SK-N-DZ (cell line): ENCODE measurements at regions not wholly inside any gene's neighbourhood (a gene's known extent, or its start where the extent isn't known, plus 50 kb on each side); places are given as distances from the start of the nearest gene placed in this dataset.

Source experiments
- DNase-seq: peaks from one replicate; pipeline ENCODE4 v3.0.0-alpha.2; 2015; ENCODE audit warnings: low spot score

DNA sequence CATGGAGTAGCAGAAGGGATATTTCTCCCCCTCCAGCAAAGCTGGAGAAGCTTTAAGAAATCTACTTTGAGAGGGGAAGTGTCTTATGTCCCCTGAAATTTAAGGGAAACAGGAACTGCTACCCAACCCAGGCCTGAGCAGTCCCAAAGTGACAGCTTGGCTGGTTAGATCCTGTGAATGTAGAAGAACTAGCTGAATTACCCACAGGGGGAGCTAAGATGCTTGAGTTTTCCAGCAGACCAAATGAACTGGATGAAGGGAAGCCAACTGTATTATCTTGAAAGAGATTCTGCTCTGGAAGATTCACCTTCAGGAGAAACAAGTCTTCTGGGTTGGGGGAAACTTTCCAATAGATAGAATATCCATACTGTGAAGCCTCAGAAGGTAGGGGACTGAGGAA lies 303.3 kb upstream of the MMS22L start:
- peak; percentile 58 for DNase-seq

DNA sequence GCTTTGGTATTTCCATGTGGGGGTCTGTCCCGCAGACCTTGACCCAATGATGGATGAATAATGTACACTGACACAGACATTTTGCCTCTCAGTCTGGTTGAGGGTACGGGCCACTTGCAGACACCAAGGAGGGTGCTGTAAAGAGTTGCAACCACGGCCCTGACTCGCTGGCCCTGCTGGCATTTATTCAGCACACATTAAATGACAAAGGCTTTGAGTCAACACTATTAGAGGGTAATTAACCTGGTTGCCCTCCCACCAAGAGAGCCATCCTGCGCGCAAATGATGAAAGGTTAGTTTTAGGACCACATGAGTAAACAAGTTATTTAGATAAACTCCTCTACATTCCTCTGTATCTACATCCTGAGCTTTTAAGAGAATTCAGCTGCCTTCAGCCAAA lies 308.9 kb upstream of the MMS22L start:
- DNase-seq = no peak

DNA sequence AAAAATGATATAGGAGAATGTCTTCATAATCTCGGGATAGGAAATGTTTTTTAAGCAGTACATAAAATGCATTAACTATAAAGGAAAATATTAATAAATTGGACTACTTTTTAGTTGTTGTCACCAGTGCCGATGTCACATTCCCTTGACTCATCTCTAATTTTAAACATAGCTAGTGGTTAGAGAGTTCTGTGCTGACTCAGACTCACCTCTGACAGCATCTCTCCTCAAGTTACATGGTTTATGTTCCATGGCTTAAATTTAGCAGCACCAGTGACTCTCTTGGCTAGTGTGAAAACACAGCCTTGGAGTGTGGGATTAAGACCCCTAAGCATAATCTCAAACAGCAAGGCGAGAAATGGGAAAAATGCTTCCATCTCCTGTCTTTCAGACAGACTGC lies 311.8 kb upstream of the MMS22L start:
- DNase-seq = no peak

DNA sequence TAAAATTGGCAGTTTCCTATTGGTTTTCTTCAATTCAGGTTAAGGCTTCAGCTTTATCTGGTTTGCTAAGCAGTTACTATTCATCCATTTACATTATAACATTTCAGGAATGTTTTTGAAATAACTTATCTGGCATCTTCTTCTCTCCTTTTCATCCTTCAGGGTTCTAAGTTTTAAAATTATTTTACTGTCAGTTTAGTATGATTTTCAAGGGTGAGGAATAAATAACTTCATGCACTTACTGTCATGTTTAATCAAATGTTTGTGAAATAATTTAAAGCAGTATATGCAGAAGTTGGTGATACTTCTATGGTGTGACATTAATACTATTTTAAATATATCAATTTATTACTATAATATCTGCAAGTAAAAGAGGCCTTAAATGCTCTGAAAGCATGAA lies 338.1 kb upstream of the MMS22L start:
- no peak for DNase-seq

DNA sequence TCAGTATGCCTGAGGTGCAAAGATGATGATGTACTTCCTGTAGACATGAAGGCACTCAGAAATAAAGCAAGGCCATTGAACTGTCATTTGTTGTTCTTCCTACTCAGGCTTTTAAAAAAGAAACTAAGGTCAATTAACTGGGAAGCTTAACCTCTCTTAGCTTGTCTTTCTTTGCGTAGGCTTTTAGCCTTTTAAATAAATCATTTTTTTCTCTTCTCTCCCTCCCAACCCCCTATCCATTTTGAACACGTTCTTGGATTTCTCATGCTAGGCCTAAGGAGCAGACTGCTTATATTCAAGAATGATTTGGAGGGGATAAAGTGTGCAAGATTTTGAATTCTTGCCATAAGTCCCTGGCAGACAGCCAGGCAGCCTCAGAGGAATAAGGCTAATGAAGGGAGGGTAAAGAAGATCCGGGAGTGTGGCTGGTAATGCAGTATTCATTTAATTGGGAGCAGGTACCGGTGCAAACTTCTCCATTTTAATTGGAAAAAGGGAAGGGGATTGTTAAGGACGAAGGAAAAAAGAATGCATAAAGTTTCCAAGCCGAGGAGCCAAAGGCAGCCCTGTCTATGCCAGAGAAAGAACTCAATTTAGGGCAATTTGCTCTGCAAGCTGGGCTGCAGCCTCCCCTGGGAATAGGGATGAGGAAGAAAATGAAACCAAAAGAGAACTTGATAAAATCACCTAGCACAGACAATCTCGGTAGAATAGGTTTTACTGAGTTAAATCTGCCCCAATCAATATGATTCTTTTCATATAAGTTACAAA lies 343.8 kb upstream of the MMS22L start:
- peak; percentile 82 for DNase-seq

DNA sequence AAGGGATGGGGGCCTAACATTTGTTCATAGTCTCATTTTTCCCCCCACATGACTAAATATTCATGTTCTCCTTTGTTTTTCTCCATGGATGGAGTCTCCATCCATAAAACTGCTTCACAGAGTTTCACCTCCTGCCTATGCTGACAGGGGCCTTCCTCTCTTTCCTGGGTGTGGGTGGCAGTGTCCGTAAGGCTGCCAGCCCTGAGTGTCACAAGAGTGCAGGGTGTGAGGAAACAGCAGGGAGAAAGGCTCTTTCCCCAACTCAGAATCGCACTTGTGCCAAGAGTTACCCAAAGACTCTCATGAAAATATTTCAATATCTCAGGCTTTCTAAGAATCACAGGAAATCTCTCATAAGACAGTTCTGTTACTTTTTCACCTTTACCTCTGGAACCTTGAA lies 346.2 kb upstream of the MMS22L start:
- no peak for DNase-seq

DNA sequence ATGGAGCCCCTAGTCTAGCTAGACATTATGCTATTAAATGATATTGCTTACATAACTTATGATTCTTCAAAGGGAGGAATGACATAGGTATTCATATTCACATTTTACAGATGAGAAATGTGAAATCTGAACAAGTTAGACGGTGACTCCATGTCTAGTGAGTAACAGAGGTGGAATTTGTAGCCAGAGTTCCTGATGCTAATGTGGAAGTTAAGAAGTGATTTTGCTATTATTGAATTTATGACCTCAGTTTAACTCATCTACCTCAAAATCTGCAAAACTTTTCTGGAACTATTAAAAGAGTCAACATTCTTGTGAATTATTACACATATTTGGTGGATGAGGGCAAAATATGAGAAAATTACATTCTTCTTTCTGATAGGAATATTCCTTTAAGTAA lies 347.6 kb upstream of the MMS22L start:
- DNase-seq = no peak

DNA sequence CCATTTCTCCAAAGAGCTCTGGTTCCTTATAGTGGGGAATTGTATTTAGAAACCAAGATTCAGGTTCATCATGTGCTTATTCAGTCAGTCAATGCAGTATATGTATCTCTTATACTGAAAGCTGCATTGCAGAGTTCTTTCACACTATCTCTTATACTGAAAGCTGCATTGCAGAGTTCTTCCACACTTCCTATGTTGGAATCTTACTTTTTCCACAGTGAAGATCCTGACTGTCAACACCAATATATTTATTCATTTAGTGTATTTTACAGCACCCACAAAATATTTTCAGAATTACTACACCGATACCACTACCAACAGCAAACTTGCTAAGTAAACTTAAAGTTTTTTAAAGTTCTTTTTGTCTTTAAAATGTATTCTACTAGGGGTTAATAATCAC lies 349.3 kb upstream of the MMS22L start:
- no peak for DNase-seq

DNA sequence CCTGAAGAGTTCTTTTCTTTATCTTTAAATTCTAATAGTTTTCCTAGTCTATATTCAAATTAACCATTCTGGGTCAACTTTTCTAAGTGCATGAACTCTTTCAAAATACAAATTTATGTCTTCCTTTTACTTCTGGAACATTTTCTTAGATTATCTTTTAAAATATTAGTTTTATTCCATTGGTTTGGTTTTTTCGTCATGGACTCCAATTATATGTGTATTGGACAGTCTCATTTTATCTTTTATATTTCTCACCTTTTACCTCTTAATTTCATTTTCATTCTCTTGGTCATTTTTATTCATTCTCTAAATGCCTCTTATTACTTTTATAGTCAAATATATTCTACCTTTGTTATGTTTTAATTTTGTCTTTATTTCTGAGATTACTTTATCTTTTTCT lies 356.7 kb upstream of the MMS22L start:
- DNase-seq = no peak

DNA sequence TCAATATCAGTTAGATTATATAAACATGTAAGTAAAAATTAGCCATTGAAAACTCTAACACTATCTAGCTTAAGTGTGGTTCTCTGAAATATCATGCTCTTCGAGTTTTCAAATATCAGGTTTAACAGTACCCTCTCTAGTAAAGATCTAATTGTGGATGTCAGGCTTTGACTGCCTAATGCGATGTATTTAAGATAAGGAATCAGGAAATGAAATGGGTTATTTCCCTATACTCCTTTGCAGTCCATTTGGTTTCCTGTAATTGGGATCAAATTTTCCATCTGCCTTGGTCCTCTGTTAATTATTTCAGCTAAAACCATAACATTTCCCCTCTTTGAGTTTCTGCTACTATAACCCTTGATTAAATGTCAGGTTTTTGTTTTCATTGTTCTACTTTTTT lies 361.3 kb upstream of the MMS22L start:
- DNase-seq = peak; percentile 70

DNA sequence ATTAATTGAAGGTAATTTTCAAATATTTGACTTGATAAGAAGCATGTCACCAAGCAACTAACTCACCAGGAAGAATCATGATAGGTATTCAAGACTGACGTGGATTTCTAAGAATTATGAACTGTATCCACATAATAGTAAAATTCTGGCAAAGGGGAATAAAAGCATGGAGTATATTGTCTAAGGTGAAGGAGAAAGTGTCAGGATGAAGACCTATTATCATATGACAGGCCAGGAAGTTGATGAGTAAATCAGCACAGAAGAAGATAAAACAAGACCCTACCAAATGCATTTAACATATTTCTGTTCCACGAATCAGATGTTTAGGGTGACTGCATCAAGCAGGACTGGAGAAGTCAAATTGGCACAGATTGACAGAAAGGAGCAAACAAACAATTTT lies 362.7 kb upstream of the MMS22L start:
- no peak for DNase-seq

DNA sequence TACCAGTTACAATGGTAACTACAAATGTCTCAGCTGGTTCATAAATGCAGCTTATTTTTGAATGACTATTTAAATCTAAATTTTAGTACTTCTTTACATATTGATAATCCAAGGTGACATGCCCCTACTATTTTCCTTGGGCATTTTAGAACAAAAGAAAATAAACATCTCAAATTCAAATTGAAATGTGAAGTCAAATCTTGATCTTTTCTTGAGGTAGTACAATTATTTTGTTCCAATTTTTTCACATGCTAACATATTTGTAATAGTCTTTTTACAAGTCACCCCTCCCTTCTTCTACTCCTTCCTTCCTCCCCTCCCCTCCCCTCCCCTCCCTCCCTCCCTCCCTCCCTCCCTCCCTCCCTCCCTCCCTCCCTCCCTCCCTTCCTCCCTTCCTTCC lies 370.1 kb upstream of the MMS22L start:
- no peak for DNase-seq

DNA sequence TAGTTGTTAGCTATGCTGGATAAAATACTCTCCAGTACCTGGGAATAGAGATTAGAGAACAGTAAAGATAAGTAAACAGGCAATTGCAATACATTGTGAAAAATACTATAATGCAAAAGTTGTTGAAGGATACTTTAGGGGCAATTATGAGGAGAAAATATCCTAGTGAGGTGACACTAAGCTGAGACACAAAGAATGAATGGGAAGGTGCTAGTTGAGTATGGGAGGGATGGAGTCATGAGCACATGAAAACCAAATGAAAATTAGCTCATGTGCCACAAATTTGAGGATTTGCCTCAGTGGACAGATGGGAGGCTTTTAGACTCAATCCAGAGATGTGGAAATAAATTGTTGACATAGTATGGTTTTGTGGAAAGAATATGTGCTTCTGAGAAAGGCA lies 370.5 kb upstream of the MMS22L start:
- DNase-seq = no peak

DNA sequence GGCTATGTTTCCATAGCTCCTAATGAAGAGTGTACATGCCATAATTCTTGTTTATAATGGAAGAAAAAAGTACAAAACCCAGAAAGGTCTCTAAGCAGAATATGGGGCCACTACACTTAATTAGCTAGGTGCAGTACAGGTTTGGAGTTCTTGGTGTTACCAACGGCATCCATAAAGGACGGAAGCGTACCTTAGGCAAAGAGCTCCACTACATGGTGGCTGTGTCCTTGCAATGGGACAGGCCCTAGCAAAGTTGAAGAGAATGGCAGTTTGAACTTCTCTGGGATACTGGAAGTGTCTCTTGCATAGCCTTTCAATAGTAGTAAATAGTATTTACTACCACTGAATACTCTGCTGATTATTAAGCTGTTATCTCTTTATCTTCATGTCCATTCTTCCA lies 371.7 kb upstream of the MMS22L start:
- no peak for DNase-seq

DNA sequence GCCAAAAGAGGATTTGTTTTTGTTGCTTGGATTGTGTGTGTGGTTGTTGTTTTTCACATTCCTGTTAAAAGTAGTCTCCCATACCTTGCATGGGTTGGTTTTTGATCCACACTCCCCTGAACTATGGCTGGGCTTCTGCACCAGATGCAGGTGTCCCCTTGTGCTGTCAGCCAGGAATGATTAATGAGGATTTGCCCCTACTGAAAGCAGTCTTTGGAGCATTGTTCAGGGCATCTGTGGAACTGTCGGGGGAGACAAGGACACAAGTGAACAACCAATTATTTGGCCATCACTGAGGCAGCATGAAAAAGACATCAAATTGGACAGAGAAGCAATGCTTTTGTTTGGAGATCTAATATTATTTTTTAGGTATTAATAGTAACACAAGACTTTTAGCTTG lies 373.2 kb upstream of the MMS22L start:
- peak; percentile 88 for DNase-seq

DNA sequence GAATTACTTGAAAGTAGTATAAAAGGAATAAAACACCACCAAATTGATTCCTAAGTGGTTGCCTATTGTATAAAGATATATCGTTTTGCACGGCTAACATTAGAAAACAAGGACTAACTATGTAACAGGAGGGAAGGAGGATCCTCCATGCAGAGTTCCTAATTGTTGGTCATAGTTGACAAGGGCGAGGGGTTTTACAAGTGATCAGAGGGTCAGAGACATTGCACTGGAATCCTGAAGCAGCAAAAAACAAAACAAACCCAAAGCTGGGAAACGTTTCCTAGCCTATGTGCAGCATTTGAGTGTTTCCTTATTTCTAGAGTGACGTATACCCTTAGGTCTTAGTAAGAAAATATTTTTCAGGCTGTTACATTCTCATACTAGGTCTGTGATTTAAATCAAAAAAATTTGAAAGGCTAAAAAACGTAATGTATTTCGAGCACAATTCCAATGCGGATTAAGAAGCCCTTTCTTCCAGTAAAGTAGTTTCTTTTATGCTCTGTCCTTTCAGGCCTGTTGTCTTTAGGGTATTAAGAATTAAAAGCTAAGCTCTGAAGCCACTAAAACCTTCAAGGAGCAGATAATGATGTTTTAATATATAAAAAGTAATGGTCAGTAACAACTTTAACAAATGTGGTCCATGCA lies 373.8 kb upstream of the MMS22L start:
- no peak for DNase-seq

DNA sequence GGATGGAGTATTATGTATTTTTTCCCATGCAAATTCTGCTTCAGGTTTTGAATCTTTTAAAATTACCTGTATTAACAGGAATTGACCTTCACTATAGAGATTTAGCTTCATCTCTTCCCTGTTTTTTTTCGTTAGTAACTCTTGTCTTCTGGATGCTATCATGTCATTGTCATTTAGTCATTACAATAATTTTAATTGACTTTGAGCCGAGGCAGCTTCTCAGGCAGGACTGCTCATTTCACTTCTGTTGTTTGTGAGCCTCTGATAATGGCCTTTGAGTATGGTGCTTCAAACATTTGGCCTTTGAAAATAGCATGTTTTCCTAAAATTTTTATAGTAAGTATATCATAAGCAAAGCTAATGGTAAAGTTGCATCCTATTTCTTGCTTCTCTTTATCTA lies 375.1 kb upstream of the MMS22L start:
- peak; percentile 85 for DNase-seq

DNA sequence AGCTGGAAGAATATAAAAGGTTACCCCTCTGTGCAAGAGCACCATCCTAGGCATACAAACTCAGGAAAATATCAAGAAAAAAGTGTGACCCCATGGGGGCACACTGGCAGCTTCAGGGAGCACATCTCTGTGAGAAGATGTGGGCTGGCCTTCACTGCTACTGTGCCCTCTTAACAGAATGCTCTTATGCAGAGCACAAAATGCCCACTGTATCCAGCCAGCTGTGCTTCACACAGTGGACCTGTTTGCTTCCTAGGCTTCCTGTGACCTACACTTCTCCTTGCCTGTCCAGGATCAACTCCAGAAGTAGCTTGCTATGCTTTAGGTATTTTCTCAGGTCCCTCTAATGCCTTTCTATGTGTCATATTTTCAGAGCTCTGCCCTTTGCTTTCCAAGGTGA lies 380.2 kb upstream of the MMS22L start:
- DNase-seq = no peak

DNA sequence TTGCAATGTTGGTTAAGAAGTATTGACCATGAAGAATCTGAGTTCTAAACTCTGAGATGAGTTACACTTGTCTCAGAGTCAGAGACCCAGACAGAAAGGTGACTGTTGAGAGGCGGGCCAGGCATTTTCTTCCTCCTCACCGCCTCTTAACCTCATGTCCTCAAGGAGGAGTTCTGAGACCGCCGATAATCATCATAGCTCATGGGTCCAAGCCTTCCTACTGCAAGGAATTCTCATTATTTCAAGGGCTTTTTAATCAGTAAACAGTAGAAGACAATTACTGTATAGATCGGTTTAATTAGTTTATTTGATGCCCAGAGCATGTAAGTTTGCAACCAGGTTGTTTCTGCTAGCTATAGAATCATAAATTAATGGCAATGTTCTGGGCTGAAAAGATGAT lies 382.4 kb upstream of the MMS22L start:
- DNase-seq = peak; percentile 27

DNA sequence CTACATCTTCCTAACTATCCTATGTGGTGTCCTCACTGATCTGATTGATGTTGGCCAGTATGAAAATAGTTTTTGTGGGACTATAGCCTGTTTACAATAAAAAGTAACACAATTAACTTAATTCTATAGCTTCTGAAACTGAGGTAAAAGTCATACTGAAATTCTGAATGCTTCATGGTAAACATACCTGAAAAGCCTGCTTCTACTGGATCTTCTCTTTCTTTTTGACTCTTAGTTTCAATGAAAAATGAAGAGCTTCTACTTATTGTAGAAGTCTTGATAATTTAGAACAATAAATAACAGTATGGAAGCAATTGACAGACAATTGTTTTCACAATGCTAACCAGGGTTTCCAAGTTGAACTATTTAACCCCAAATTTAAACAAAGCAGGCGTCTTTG lies 383.9 kb upstream of the MMS22L start:
- no peak for DNase-seq

DNA sequence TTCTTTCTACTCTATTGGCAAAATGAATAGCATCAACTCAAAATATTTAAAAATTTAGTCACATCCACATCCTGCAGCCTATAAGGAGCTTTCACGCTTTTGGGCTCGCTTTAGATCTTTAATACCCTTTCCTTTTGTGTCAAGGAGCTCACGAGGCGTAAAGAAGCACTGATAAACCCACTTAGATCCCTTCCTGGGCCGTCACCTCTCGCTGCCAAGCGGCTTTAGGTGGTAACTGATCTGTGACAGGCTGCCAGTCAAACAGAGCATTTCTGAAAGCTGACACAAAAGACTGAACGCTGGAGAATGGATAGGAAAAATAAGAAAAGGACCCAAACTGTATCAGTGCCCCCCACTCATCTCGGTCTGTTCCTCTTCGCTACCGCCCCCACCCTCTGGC lies 385.7 kb upstream of the MMS22L start:
- peak; percentile 82 for DNase-seq

DNA sequence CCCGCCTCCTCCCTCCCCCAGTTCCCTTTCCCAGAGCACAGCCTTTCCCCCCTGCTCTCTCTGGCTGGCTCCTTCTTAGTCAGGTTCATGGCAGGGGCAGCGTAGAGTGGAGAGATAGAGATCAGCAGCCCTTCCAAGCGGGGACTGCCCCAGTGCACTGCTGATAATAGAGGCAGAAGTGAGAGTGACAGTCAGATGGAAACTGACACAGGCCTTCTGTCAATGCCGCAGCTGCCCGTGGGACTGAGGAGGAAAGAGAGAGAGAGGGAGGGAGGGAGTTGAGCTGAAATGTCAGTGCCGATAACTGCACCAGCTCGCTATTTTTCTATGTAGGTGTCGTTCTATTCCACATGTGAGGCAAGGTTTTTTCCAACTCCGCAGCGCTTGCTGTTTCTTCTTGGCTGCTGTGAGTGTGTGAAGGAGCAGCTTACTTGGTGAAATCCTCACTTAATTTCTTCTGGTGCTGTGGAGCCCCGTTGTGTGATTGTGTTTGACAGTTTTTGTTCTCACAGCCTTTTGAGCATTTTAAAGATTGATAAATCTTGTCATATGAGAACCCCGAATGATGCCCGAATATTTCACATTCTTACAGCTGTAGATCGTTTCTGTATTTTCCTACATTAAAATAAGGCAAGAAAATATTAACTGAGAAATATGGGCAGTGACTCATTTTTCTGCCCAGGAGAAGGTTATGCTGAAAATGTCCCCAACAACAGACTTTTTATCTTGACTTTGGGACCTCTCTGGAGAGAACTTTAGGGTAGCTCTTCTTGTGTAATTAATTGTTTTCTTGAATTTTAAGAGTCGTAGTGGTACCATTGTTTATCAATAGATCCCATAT lies 386.4 kb upstream of the MMS22L start:
- peak; percentile 99 for DNase-seq

DNA sequence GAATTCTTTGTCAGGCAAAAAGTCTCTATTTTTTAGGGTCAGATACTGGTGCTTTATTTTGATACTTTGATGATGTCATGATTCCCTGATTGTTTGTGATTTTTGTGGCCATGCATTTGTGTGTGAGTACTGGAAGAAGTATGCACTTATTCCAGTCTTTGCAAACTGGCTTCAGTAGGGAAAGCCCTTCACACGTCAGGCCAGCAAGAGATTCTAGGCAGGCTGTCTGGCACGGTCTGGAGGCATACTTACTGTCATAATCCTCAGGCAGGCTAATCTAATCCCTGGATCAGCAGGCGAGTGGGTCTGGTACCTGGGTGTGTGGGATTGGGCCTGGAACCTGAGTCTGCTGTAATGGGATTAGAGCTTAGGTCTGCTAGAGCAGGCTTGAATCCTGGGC lies 391.8 kb upstream of the MMS22L start:
- DNase-seq = peak; percentile 7
